ENCODE measurements at regions not wholly inside any gene's neighbourhood (a gene's known extent, or its start where the extent isn't known, plus 50 kb on each side); places are given as distances from the start of the nearest gene placed in this dataset.

- Histone ChIP-seq H3K4me1 (ENCODE audit: insufficient read depth, low read length, poor library complexity, severe bottlenecking) (no peaks in the 10 kb centered on the region), H3K4me2 (ENCODE audit: low read depth, low read length, poor library complexity, severe bottlenecking) (no peak overlapping the region), H2AFZ (ENCODE audit: low read length) (no peak overlapping the region), H3K9ac (ENCODE audit: low read depth, low read length, poor library complexity, severe bottlenecking) (no peak overlapping the region), H3K79me2 (ENCODE audit: insufficient read depth, low read length) (no peaks in the 10 kb centered on the region), H3K9me3 (ENCODE audit: insufficient read depth, low read depth, low read length) (no peaks in the 10 kb centered on the region), H3K4me3 (ENCODE audit: low read length, poor library complexity, severe bottlenecking) (no peak overlapping the region), H3K9me2 (replicated peaks; ENCODE audit: low read depth, low read length) (no peaks in the 10 kb centered on the region), H3K36me3 (ENCODE audit: insufficient read depth, low read length) (no peaks in the 10 kb centered on the region), H3F3A (ENCODE audit: low read depth) (no peaks in the 10 kb centered on the region), H3K27me3 (ENCODE audit: insufficient read depth, low read length, poor library complexity, severe bottlenecking) (no peaks in the 10 kb centered on the region), H4K20me1 (ENCODE audit: insufficient read depth, low read length, poor library complexity, severe bottlenecking) (no peaks in the 10 kb centered on the region)
- TF ChIP-seq EZH2phosphoT487 (IDR thresholded peaks at IDR 0.05; ENCODE audit: borderline replicate concordance) (no peak), CTCF (conservative IDR thresholded peaks at IDR 0.05; ENCODE audit: low read length) (no peak)
Measured at GRCh38 chr10:3537518-3537917, 247.5 kb downstream of the KLF6 start.

GRCh38 chr10:3535001-3535400 is 250.0 kb downstream of the KLF6 start:
- Histone ChIP-seq H3K4me1 (ENCODE audit: insufficient read depth, low read length, poor library complexity, severe bottlenecking) (no peaks in the 10 kb centered on the region), H3K4me3 (ENCODE audit: low read length, poor library complexity, severe bottlenecking) (no peak overlapping the region), H3K4me2 (ENCODE audit: low read depth, low read length, poor library complexity, severe bottlenecking) (no peak overlapping the region), H3K9ac (ENCODE audit: low read depth, low read length, poor library complexity, severe bottlenecking) (no peak overlapping the region), H3K36me3 (ENCODE audit: insufficient read depth, low read length) (no peaks in the 10 kb centered on the region), H3F3A (ENCODE audit: low read depth) (no peaks in the 10 kb centered on the region), H3K79me2 (ENCODE audit: insufficient read depth, low read length) (no peaks in the 10 kb centered on the region), H3K9me3 (ENCODE audit: insufficient read depth, low read depth, low read length) (no peaks in the 10 kb centered on the region), H3K27me3 (ENCODE audit: insufficient read depth, low read length, poor library complexity, severe bottlenecking) (no peaks in the 10 kb centered on the region), H2AFZ (ENCODE audit: low read length) (no peak overlapping the region), H3K9me2 (replicated peaks; ENCODE audit: low read depth, low read length) (no peaks in the 10 kb centered on the region), H4K20me1 (ENCODE audit: insufficient read depth, low read length, poor library complexity, severe bottlenecking) (no peaks in the 10 kb centered on the region)
- no peak for TF ChIP-seq CTCF (conservative IDR thresholded peaks at IDR 0.05; ENCODE audit: low read length)
- TF ChIP-seq EZH2phosphoT487 (IDR thresholded peaks at IDR 0.05; ENCODE audit: borderline replicate concordance): no peak

GRCh38 chr10:3534433-3534832 is 250.6 kb downstream of the KLF6 start:
- no peaks in the 10 kb centered on the region for H3K4me1 ChIP-seq (ENCODE audit: insufficient read depth, low read length, poor library complexity, severe bottlenecking)
- no peaks in the 10 kb centered on the region for H3K27me3 ChIP-seq (ENCODE audit: insufficient read depth, low read length, poor library complexity, severe bottlenecking)
- H4K20me1 ChIP-seq (ENCODE audit: insufficient read depth, low read length, poor library complexity, severe bottlenecking): no peaks in the 10 kb centered on the region
- H3K79me2 ChIP-seq (ENCODE audit: insufficient read depth, low read length): no peaks in the 10 kb centered on the region
- H3F3A ChIP-seq (ENCODE audit: low read depth): no peaks in the 10 kb centered on the region
- H3K9me2 ChIP-seq (replicated peaks; ENCODE audit: low read depth, low read length): no peaks in the 10 kb centered on the region
- no peaks in the 10 kb centered on the region for H3K9me3 ChIP-seq (ENCODE audit: insufficient read depth, low read depth, low read length)
- no peak overlapping the region for H2AFZ ChIP-seq (ENCODE audit: low read length)
- no peak overlapping the region for H3K4me2 ChIP-seq (ENCODE audit: low read depth, low read length, poor library complexity, severe bottlenecking)
- TF ChIP-seq CTCF (conservative IDR thresholded peaks at IDR 0.05; ENCODE audit: low read length): no peak
- no peak for TF ChIP-seq EZH2phosphoT487 (IDR thresholded peaks at IDR 0.05; ENCODE audit: borderline replicate concordance)
- no peaks in the 10 kb centered on the region for H3K36me3 ChIP-seq (ENCODE audit: insufficient read depth, low read length)
- no peak overlapping the region for H3K9ac ChIP-seq (ENCODE audit: low read depth, low read length, poor library complexity, severe bottlenecking)
- no peak overlapping the region for H3K4me3 ChIP-seq (ENCODE audit: low read length, poor library complexity, severe bottlenecking)
